Right cardiac atrium (tissue), 5 donors: ENCODE measurements at regions not wholly inside any gene's neighbourhood (a gene's known extent, or its start where the extent isn't known, plus 50 kb on each side); places are given as distances from the start of the nearest gene placed in this dataset.
A peak's percentile ranks its signal among the peaks of the same experiment; 100 is the strongest.

Source experiments
- ATAC-seq, 2 donors: fragments of 200-7000 bp; cut with Tn5 transposase; one replicate each; pipeline versions ENCODE4 v1.8.0 to v1.9.1; 2020; ENCODE audit warnings: moderate library complexity in 2 of 2, mild to moderate bottlenecking in 1 of 2
- DNase-seq, 3 donors: peaks; one replicate each; pipeline ENCODE4 v3.0.0-alpha.2; 2020
- H3K27ac ChIP-seq: one replicate; pipeline ENCODE4 v1.5.1; 2013; ENCODE audit warnings: mild to moderate bottlenecking, low read length, control low read depth, moderate library complexity
- H3K27me3 ChIP-seq: one replicate; pipeline ENCODE4 v1.6.1; 2013; ENCODE audit not compliant: control insufficient read depth, insufficient read depth
- H3K4me1 ChIP-seq: one replicate; pipeline ENCODE4 v1.6.1; 2013; ENCODE audit warnings: low read length; ENCODE audit not compliant: control insufficient read depth, insufficient read depth
- H3K4me3 ChIP-seq: one replicate; pipeline ENCODE4 v1.5.1; 2013; ENCODE audit warnings: low read length, control low read depth
- H3K9me3 ChIP-seq: one replicate; pipeline ENCODE4 v1.6.1; 2013; ENCODE audit warnings: low read length; ENCODE audit not compliant: control insufficient read depth
- WGBS: extraction: QIAGEN DNeasy Blood & Tissue Kit; methylation state at CpG from one replicate; pipeline ENCODE4 v1.1.7; 2013; 5-methylcytosine and 5-hydroxymethylcytosine counted together
- intact Hi-C, 4 donors: fragments of 100-400 bp; cut with DNase I; formaldehyde crosslinking; loops; one replicate each; pipeline versions ENCODE4 v1.11.0 to v1.14.0; 2022 to 2023
- donor health status: healthy with polysubstance abuse.
- donor health status: DM: no; HTN: yes; CAD: no.
- donor health status: DM: no; HTN: no; CAD: no.
- donor health status: DM: no; HTN: yes; CAD: no; lungs with severe emphysema.
- donor health status: DM: yes; HTN: yes; CAD: no.

- DNase-seq (no peak), ATAC-seq (no peak)
- Histone ChIP-seq H3K4me1 (no peaks in the 10 kb centered on the region), H3K27me3 (no peaks in the 10 kb centered on the region), H3K27ac (no peak overlapping the region), H3K9me3 (no peaks in the 10 kb centered on the region), H3K4me3 (no peak overlapping the region)
- 85% methylated on average over 2 of the region's 2 CpGs for whole genome bisulfite sequencing
- intact Hi-C loops = no loop called here
Measured at GRCh38 chr14:42143114-42143513, 536.4 kb downstream of the LRFN5 start.

- intact Hi-C loops = no loop called here
- 89% methylated on average over 2 of the region's 2 CpGs for WGBS
- H3K27me3 ChIP-seq = no peaks in the 10 kb centered on the region
Measured at GRCh38 chr14:42141328-42141727, 534.7 kb downstream of the LRFN5 start.

GRCh38 chr14:42140831-42141279 is 534.2 kb downstream of the LRFN5 start:
- no peaks in the 10 kb centered on the region for H3K9me3 ChIP-seq
- 82% methylated on average over 1 of the region's 1 CpG for WGBS
- ATAC-seq (no peak), DNase-seq (no peak)
- H3K4me3 ChIP-seq = no peak overlapping the region
- no peaks in the 10 kb centered on the region for H3K4me1 ChIP-seq
- no peak overlapping the region for H3K27ac ChIP-seq
- no peaks in the 10 kb centered on the region for H3K27me3 ChIP-seq
- intact Hi-C loops = no loop called here

More at GRCh38 chr14:42141328-42141727, 534.7 kb downstream of the LRFN5 start:
- Histone ChIP-seq H3K27ac (no peak overlapping the region), H3K9me3 (no peaks in the 10 kb centered on the region), H3K4me1 (no peaks in the 10 kb centered on the region), H3K4me3 (no peak overlapping the region)
- ATAC-seq = no peak
- DNase-seq = no peak

GRCh38 chr14:42140001-42140400 is 533.3 kb downstream of the LRFN5 start:
- Histone ChIP-seq H3K27ac (no peak overlapping the region), H3K4me3 (no peak overlapping the region), H3K27me3 (no peaks in the 10 kb centered on the region), H3K9me3 (no peaks in the 10 kb centered on the region), H3K4me1 (no peaks in the 10 kb centered on the region)
- intact Hi-C loops = no loop called here
- no peak for DNase-seq
- 72% methylated on average over 3 of the region's 3 CpGs for WGBS
- no peak for ATAC-seq

GRCh38 chr14:42138406-42138805 is 531.7 kb downstream of the LRFN5 start:
- Histone ChIP-seq H3K4me3 (no peak overlapping the region), H3K27me3 (no peaks in the 10 kb centered on the region), H3K27ac (no peak overlapping the region), H3K9me3 (no peaks in the 10 kb centered on the region), H3K4me1 (no peaks in the 10 kb centered on the region)
- WGBS = 93% methylated on average over 1 of the region's 1 CpG
- ATAC-seq = no peak
- intact Hi-C loops = no loop called here
- DNase-seq = no peak

- intact Hi-C loops = no loop called here
- H3K9me3 ChIP-seq = no peaks in the 10 kb centered on the region
- DNase-seq = no peak
- no peak overlapping the region for H3K27ac ChIP-seq
- H3K27me3 ChIP-seq = no peaks in the 10 kb centered on the region
- no peak overlapping the region for H3K4me3 ChIP-seq
- no peak for ATAC-seq
- H3K4me1 ChIP-seq = no peaks in the 10 kb centered on the region
Measured at GRCh38 chr14:42130815-42131214, 524.1 kb downstream of the LRFN5 start.

- Histone ChIP-seq H3K4me1 (no peaks in the 10 kb centered on the region), H3K9me3 (no peaks in the 10 kb centered on the region), H3K27me3 (no peaks in the 10 kb centered on the region), H3K4me3 (no peak overlapping the region), H3K27ac (no peak overlapping the region)
- intact Hi-C loops = no loop called here
- ATAC-seq = no peak
- no peak for DNase-seq
- WGBS = 75% methylated on average over 1 of the region's 1 CpG
Measured at GRCh38 chr14:42123526-42123925, 516.9 kb downstream of the LRFN5 start.

GRCh38 chr14:42113358-42114069 is 506.8 kb downstream of the LRFN5 start:
- no peak for ATAC-seq
- no peak overlapping the region for H3K27ac ChIP-seq
- peaks cover 3% of the 10 kb centered on the region for H3K9me3 ChIP-seq
- no peak overlapping the region for H3K4me3 ChIP-seq
- H3K4me1 ChIP-seq = no peaks in the 10 kb centered on the region
- WGBS = 89% methylated on average over 60 of the region's 60 CpGs
- intact Hi-C loops = no loop called here
- DNase-seq = peak in 2 of 3 donors; percentile 25 to 37
- H3K27me3 ChIP-seq = no peaks in the 10 kb centered on the region

- Histone ChIP-seq H3K9me3 (peaks cover 3% of the 10 kb centered on the region), H3K4me1 (no peaks in the 10 kb centered on the region), H3K4me3 (no peak overlapping the region), H3K27ac (no peak overlapping the region), H3K27me3 (no peaks in the 10 kb centered on the region)
- ATAC-seq = no peak
- no peak for DNase-seq
- intact Hi-C loops = no loop called here
- WGBS = 89% methylated on average over 7 of the region's 7 CpGs
Measured at GRCh38 chr14:42112108-42112507, 505.4 kb downstream of the LRFN5 start.

- no peak overlapping the region for H3K4me3 ChIP-seq
- no peaks in the 10 kb centered on the region for H3K27me3 ChIP-seq
- no peaks in the 10 kb centered on the region for H3K4me1 ChIP-seq
- intact Hi-C loops = no loop called here
- WGBS = 92% methylated on average over 2 of the region's 2 CpGs
- H3K27ac ChIP-seq = no peak overlapping the region
- ATAC-seq = no peak
- peaks cover 3% of the 10 kb centered on the region for H3K9me3 ChIP-seq
- no peak for DNase-seq
Measured at GRCh38 chr14:42111355-42111754, 504.7 kb downstream of the LRFN5 start.

GRCh38 chr14:42110167-42110566 is 503.5 kb downstream of the LRFN5 start:
- WGBS = 51% methylated on average over 1 of the region's 1 CpG
- no peaks in the 10 kb centered on the region for H3K4me1 ChIP-seq
- no peaks in the 10 kb centered on the region for H3K27me3 ChIP-seq
- intact Hi-C loops = no loop called here
- no peak overlapping the region for H3K4me3 ChIP-seq
- H3K9me3 ChIP-seq = peaks cover 3% of the 10 kb centered on the region
- ATAC-seq (no peak), DNase-seq (no peak)
- H3K27ac ChIP-seq = no peak overlapping the region

- DNase-seq (peak in 1 of 3 donors; percentile 41), ATAC-seq (no peak)
- 90% methylated on average over 2 of the region's 2 CpGs for WGBS
- Histone ChIP-seq H3K9me3 (no peaks in the 10 kb centered on the region), H3K27ac (no peak overlapping the region), H3K27me3 (no peaks in the 10 kb centered on the region), H3K4me3 (no peak overlapping the region), H3K4me1 (no peaks in the 10 kb centered on the region)
- intact Hi-C loops = no loop called here
Measured at GRCh38 chr14:42095155-42095554, 488.5 kb downstream of the LRFN5 start.
